ENCODE measurements at regions not wholly inside any gene's neighbourhood (a gene's known extent, or its start where the extent isn't known, plus 50 kb on each side); places are given as distances from the start of the nearest gene placed in this dataset.

- H3K27ac ChIP-seq, result no peak overlapping the region
- TF ChIP-seq POLR2A (IDR thresholded peaks at IDR 0.05) (no peak), CTCF (IDR thresholded peaks at IDR 0.05) (no peak)
- intact Hi-C loops (cut with DNase I; ENCODE audit: low total_unique reads), result no loop called here
- DNase-seq, result no peak
- H3K4me1 ChIP-seq, result no peaks in the 10 kb centered on the region
- no peaks in the 10 kb centered on the region for H3K36me3 ChIP-seq (ENCODE audit: low read depth, missing control alignments)
- 86% methylated on average over 6 of the region's 6 CpGs for WGBS, 2 donors
- no peaks in the 10 kb centered on the region for H3K27me3 ChIP-seq
- H3K4me3 ChIP-seq, result no peak overlapping the region
- H3K9me3 ChIP-seq, result no peaks in the 10 kb centered on the region
These were observed 116.9 kb upstream of the CREB1 start for GRCh38 chr2:207412787-207413310.

GRCh38 chr2:207413376-207413907, 116.3 kb upstream of the CREB1 start:
- TF ChIP-seq CTCF (IDR thresholded peaks at IDR 0.05) (no peak), POLR2A (IDR thresholded peaks at IDR 0.05) (no peak)
- no peak for DNase-seq
- intact Hi-C loops (cut with DNase I; ENCODE audit: low total_unique reads), result no loop called here
- no peaks in the 10 kb centered on the region for H3K36me3 ChIP-seq (ENCODE audit: low read depth, missing control alignments)
- WGBS, 2 donors, result 92 to 93% methylated on average over 5 of the region's 5 CpGs
- no peak overlapping the region for H3K4me3 ChIP-seq
- H3K4me1 ChIP-seq, result no peaks in the 10 kb centered on the region
- H3K27ac ChIP-seq, result no peak overlapping the region
- no peaks in the 10 kb centered on the region for H3K27me3 ChIP-seq
- H3K9me3 ChIP-seq, result no peaks in the 10 kb centered on the region

- intact Hi-C loops (cut with DNase I; ENCODE audit: low total_unique reads), result no loop called here
- DNase-seq, result no peak
- H3K9me3 ChIP-seq, result no peaks in the 10 kb centered on the region
- H3K27me3 ChIP-seq, result no peaks in the 10 kb centered on the region
- H3K36me3 ChIP-seq (ENCODE audit: low read depth, missing control alignments), result no peaks in the 10 kb centered on the region
- H3K27ac ChIP-seq, result no peak overlapping the region
- TF ChIP-seq POLR2A (IDR thresholded peaks at IDR 0.05) (no peak), CTCF (IDR thresholded peaks at IDR 0.05) (no peak)
- 78 to 80% methylated on average over 3 of the region's 3 CpGs for WGBS, 2 donors
- H3K4me1 ChIP-seq, result no peaks in the 10 kb centered on the region
- H3K4me3 ChIP-seq, result no peak overlapping the region
These were observed 113.7 kb upstream of the CREB1 start for GRCh38 chr2:207416111-207416510.

- TF ChIP-seq POLR2A (IDR thresholded peaks at IDR 0.05) (no peak), CTCF (IDR thresholded peaks at IDR 0.05) (no peak)
- intact Hi-C loops (cut with DNase I; ENCODE audit: low total_unique reads), result no loop called here
- H3K27me3 ChIP-seq, result no peaks in the 10 kb centered on the region
These were observed 112.9 kb upstream of the CREB1 start for GRCh38 chr2:207416900-207417299.

GRCh38 chr2:207417301-207417718, 112.5 kb upstream of the CREB1 start:
- WGBS, 2 donors, result 86 to 90% methylated on average over 3 of the region's 3 CpGs
- TF ChIP-seq POLR2A (IDR thresholded peaks at IDR 0.05) (no peak), CTCF (IDR thresholded peaks at IDR 0.05) (no peak)
- Histone ChIP-seq H3K36me3 (ENCODE audit: low read depth, missing control alignments) (no peaks in the 10 kb centered on the region), H3K27me3 (no peaks in the 10 kb centered on the region), H3K4me1 (no peaks in the 10 kb centered on the region), H3K4me3 (no peak overlapping the region), H3K27ac (no peak overlapping the region), H3K9me3 (no peaks in the 10 kb centered on the region)
- DNase-seq, result no peak
- intact Hi-C loops (cut with DNase I; ENCODE audit: low total_unique reads), result no loop called here

More at GRCh38 chr2:207416900-207417299, 112.9 kb upstream of the CREB1 start:
- Histone ChIP-seq H3K4me1 (no peaks in the 10 kb centered on the region), H3K4me3 (no peak overlapping the region), H3K9me3 (no peaks in the 10 kb centered on the region), H3K27ac (no peak overlapping the region), H3K36me3 (ENCODE audit: low read depth, missing control alignments) (no peaks in the 10 kb centered on the region)
- 96 to 97% methylated on average over 2 of the region's 2 CpGs for WGBS, 2 donors
- no peak for DNase-seq
